ENCODE measurements at regions not wholly inside any gene's neighbourhood (a gene's known extent, or its start where the extent isn't known, plus 50 kb on each side); places are given as distances from the start of the nearest gene placed in this dataset.
"Not testable (repeated sequence)": the region's sequence is repeated elsewhere in the genome, so short reads cannot be mapped to it uniquely, and the experiment has no call there.

GRCh38 chr10:106267591-106267990, 896.9 kb downstream of the SORCS1 start:
- no peak overlapping the region for H3K56ac ChIP-seq (replicated peaks; ENCODE audit: insufficient read length, low read depth, low read length)
- no peak overlapping the region for H3K27ac ChIP-seq (ENCODE audit: low read depth, low read length)
- no peak overlapping the region for H3K23ac ChIP-seq (ENCODE audit: insufficient read length)
- no peak overlapping the region for H3K4me3 ChIP-seq (ENCODE audit: extremely low read depth in 1 of 4, insufficient read depth in 2 of 4, low read depth in 3 of 4, low read length in 4 of 4)
- DNase-seq (ENCODE audit: low read depth in 1 of 2, low spot score in 2 of 2) (no peak), FAIRE-seq (no peak)
- WGBS, 2 experiments (ENCODE audit: extremely low coverage in 1 of 2, insufficient coverage in 1 of 2, insufficient read length in 1 of 2, insufficient replicate concordance in 2 of 2, low coverage in 1 of 2, low lambda C conversion rate in 2 of 2, missing lambda C conversion rate in 1 of 2): 83% methylated on average over 13 of the region's 13 CpGs; no CpG with 5 or more reads in 1 of the 2 experiments
- H2BK12ac ChIP-seq (ENCODE audit: low read depth, low read length): no peak overlapping the region
- no peaks in the 10 kb centered on the region for H3K23me2 ChIP-seq (ENCODE audit: low read depth, low read length)
- H2BK15ac ChIP-seq (ENCODE audit: low read length): no peak overlapping the region
- H2BK20ac ChIP-seq (ENCODE audit: low read length): no peak overlapping the region
- H4K8ac ChIP-seq (ENCODE audit: extremely low read depth, insufficient read depth, low read length): peak overlapping the region; percentile 51; the same call in 1 of the 2 replicates
- no peak overlapping the region for H2AFZ ChIP-seq (ENCODE audit: low read length)
- no peaks in the 10 kb centered on the region for H4K20me1 ChIP-seq (replicated peaks in 1 of 2; ENCODE audit: control insufficient read depth in 1 of 2, insufficient read depth in 2 of 2, low read length in 2 of 2)
- no peak overlapping the region for H3K4ac ChIP-seq (replicated peaks; ENCODE audit: insufficient read length, low read depth, low read length)
- H3K27me3 ChIP-seq (replicated peaks in 1 of 4; ENCODE audit: control insufficient read depth in 3 of 4, extremely low read depth in 1 of 4, insufficient read depth in 3 of 4, low read length in 3 of 4): no peaks in the 10 kb centered on the region
- ChIA-PET CTCF (ENCODE audit: partially characterized antibody) (interaction anchor here (1.0 kb wide), 1 partner anchor 10 kb away, joined by 4 read pairs; no protein-coding TSS in a partner anchor), POLR2A (ENCODE audit: partially characterized antibody) (no interaction called here)
- no peak overlapping the region for H3K9ac ChIP-seq (replicated peaks in 1 of 4; ENCODE audit: extremely low read depth in 1 of 4, low read depth in 3 of 4, low read length in 3 of 4)
- H3K14ac ChIP-seq (ENCODE audit: insufficient read length): no peak overlapping the region
- H4K5ac ChIP-seq (ENCODE audit: insufficient read length, low read depth, low read length): no peak overlapping the region
- no peak overlapping the region for H3K4me2 ChIP-seq (ENCODE audit: insufficient read depth in 1 of 2, low read depth in 2 of 2, low read length in 2 of 2)
- H4K91ac ChIP-seq (replicated peaks; ENCODE audit: insufficient read length, low read length): no peak overlapping the region
- H3K79me2 ChIP-seq (ENCODE audit: control insufficient read depth in 1 of 2, insufficient read depth in 2 of 2, low read length in 2 of 2): no peaks in the 10 kb centered on the region
- no peaks in the 10 kb centered on the region for H3K79me1 ChIP-seq (ENCODE audit: low read depth, low read length)
- TF ChIP-seq KDM4A (IDR thresholded peaks at IDR 0.05; ENCODE audit: low read depth, low read length, severe bottlenecking): no peak
- no peak overlapping the region for H2BK5ac ChIP-seq (ENCODE audit: low read depth, low read length)
- no peak overlapping the region for H2AK5ac ChIP-seq (ENCODE audit: low read depth, low read length)
- H3K36me3 ChIP-seq (ENCODE audit: control insufficient read depth in 2 of 4, insufficient read depth in 4 of 4, low read length in 3 of 4): no peaks in the 10 kb centered on the region
- no peak overlapping the region for H3K18ac ChIP-seq (ENCODE audit: extremely low read depth, low read length)
- no peak overlapping the region for H2BK120ac ChIP-seq (replicated peaks; ENCODE audit: low read depth, low read length)
- no peaks in the 10 kb centered on the region for H3K9me3 ChIP-seq (ENCODE audit: insufficient read depth in 2 of 2, low read depth in 1 of 2, low read length in 1 of 2)
- H3K4me1 ChIP-seq (replicated peaks in 1 of 4; ENCODE audit: control insufficient read depth in 3 of 4, insufficient read depth in 4 of 4, low read length in 3 of 4): no peaks in the 10 kb centered on the region

- DNase-seq (ENCODE audit: low read depth in 1 of 2, low spot score in 2 of 2); POLR2A ChIA-PET (ENCODE audit: partially characterized antibody): not testable (repeated sequence)
- CTCF ChIA-PET (ENCODE audit: partially characterized antibody): interaction anchor here (0.6 kb wide), 1 partner anchor 1626 kb away, joined by 3 read pairs; no protein-coding TSS in a partner anchor
Measured at GRCh38 chr10:106257432-106257831, 907.1 kb downstream of the SORCS1 start.

More at GRCh38 chr10:106257432-106257831, 907.1 kb downstream of the SORCS1 start:
- not testable (repeated sequence) for H2BK20ac ChIP-seq (ENCODE audit: low read length); H3K23me2 ChIP-seq (ENCODE audit: low read depth, low read length); H3K27me3 ChIP-seq (replicated peaks in 1 of 4; ENCODE audit: control insufficient read depth in 3 of 4, extremely low read depth in 1 of 4, insufficient read depth in 3 of 4, low read length in 3 of 4); H3K9me3 ChIP-seq (ENCODE audit: insufficient read depth in 2 of 2, low read depth in 1 of 2, low read length in 1 of 2); FAIRE-seq; H4K91ac ChIP-seq (replicated peaks; ENCODE audit: insufficient read length, low read length); H3K79me1 ChIP-seq (ENCODE audit: low read depth, low read length); H3K23ac ChIP-seq (ENCODE audit: insufficient read length); H4K20me1 ChIP-seq (replicated peaks in 1 of 2; ENCODE audit: control insufficient read depth in 1 of 2, insufficient read depth in 2 of 2, low read length in 2 of 2); H3K4me3 ChIP-seq (ENCODE audit: extremely low read depth in 1 of 4, insufficient read depth in 2 of 4, low read depth in 3 of 4, low read length in 4 of 4); H3K27ac ChIP-seq (ENCODE audit: low read depth, low read length); H2BK5ac ChIP-seq (ENCODE audit: low read depth, low read length); H2AFZ ChIP-seq (ENCODE audit: low read length); H3K4ac ChIP-seq (replicated peaks; ENCODE audit: insufficient read length, low read depth, low read length); H3K56ac ChIP-seq (replicated peaks; ENCODE audit: insufficient read length, low read depth, low read length); H3K79me2 ChIP-seq (ENCODE audit: control insufficient read depth in 1 of 2, insufficient read depth in 2 of 2, low read length in 2 of 2); H2BK120ac ChIP-seq (replicated peaks; ENCODE audit: low read depth, low read length); H2BK15ac ChIP-seq (ENCODE audit: low read length); H4K8ac ChIP-seq (ENCODE audit: extremely low read depth, insufficient read depth, low read length); H4K5ac ChIP-seq (ENCODE audit: insufficient read length, low read depth, low read length); H3K9ac ChIP-seq (replicated peaks in 1 of 4; ENCODE audit: extremely low read depth in 1 of 4, low read depth in 3 of 4, low read length in 3 of 4); H3K4me1 ChIP-seq (replicated peaks in 1 of 4; ENCODE audit: control insufficient read depth in 3 of 4, insufficient read depth in 4 of 4, low read length in 3 of 4); H2BK12ac ChIP-seq (ENCODE audit: low read depth, low read length); H3K4me2 ChIP-seq (ENCODE audit: insufficient read depth in 1 of 2, low read depth in 2 of 2, low read length in 2 of 2); H2AK5ac ChIP-seq (ENCODE audit: low read depth, low read length); H3K14ac ChIP-seq (ENCODE audit: insufficient read length); H3K36me3 ChIP-seq (ENCODE audit: control insufficient read depth in 2 of 4, insufficient read depth in 4 of 4, low read length in 3 of 4); H3K18ac ChIP-seq (ENCODE audit: extremely low read depth, low read length)
- 90% methylated on average over 6 of the region's 6 CpGs; no CpG with 5 or more reads in 1 of the 2 experiments for WGBS, 2 experiments (ENCODE audit: extremely low coverage in 1 of 2, insufficient coverage in 1 of 2, insufficient read length in 1 of 2, insufficient replicate concordance in 2 of 2, low coverage in 1 of 2, low lambda C conversion rate in 2 of 2, missing lambda C conversion rate in 1 of 2)
